SJSA1 (cell line): ENCODE measurements at regions not wholly inside any gene's neighbourhood (a gene's known extent, or its start where the extent isn't known, plus 50 kb on each side); places are given as distances from the start of the nearest gene placed in this dataset.

Source experiments
- DNase-seq, 2 experiments: peaks; one replicate each; pipeline ENCODE4 v3.0.0-alpha.2; 2015 to 2020; ENCODE audit warnings: low spot score in 2 of 2, low read depth in 1 of 2
- H3K27ac ChIP-seq: fragments of 250-450 bp; sonication (Bioruptor Pico); 2 replicates; pipeline ENCODE4 v1.5.1; 2020; ENCODE audit warnings: mild to moderate bottlenecking, moderate library complexity
- H3K27me3 ChIP-seq: fragments of 250-450 bp; sonication (Bioruptor Pico); replicated peaks from 2 replicates; pipeline ENCODE4 v1.5.1; 2020; ENCODE audit warnings: mild to moderate bottlenecking, moderate library complexity
- H3K36me3 ChIP-seq: fragments of 250-450 bp; sonication (Bioruptor Pico); 2 replicates; pipeline ENCODE4 v1.5.1; 2020; ENCODE audit warnings: mild to moderate bottlenecking
- H3K4me1 ChIP-seq: fragments of 250-450 bp; sonication (Bioruptor Pico); replicated peaks from 2 replicates; pipeline ENCODE4 v1.6.1; 2021; ENCODE audit warnings: mild to moderate bottlenecking
- H3K4me3 ChIP-seq: fragments of 250-450 bp; sonication (Bioruptor Pico); 2 replicates; pipeline ENCODE4 v1.5.1; 2020; ENCODE audit warnings: mild to moderate bottlenecking
- H3K9me3 ChIP-seq: fragments of 250-450 bp; sonication (Bioruptor Pico); replicated peaks from 2 replicates; pipeline ENCODE4 v1.5.1; 2020; ENCODE audit warnings: mild to moderate bottlenecking

- H3K36me3 ChIP-seq = no peaks in the 10 kb centered on the region
Measured at GRCh38 chr9:113701774-113702755, 174.0 kb upstream of the ZNF618 start.

DNA sequence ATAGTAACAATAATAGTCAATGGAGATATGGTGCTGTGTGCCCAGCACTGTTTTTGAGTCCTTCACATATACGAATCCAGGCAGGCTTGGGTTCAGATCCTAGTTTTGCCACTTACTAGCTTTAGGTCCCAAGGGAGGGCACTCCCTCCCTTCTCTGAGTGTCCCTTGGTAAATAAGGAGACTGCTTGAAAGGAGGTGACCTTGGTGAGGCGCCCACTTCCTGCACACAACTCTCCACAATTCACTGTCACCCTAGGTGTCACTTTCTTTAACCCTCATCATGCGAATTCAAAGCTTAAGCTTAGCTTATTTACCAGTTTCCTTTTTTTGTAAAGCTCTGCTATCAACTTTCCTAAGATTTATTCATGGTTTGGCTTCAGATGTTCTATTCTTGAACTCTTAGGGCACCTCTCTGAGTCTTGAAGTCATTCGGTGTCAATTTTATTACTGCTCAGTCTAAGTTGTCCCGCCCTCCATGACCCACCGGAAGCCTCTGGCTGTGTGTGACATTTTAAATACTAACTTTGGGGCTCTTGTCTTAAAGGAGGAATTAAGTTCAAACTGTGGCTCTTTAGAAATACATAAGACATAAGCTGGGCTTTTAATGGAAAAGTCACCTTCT, 170.7 kb upstream of the ZNF618 start:
- Histone ChIP-seq H3K4me1 (no peaks in the 10 kb centered on the region), H3K4me3 (no peak overlapping the region), H3K27ac (no peak overlapping the region), H3K36me3 (no peaks in the 10 kb centered on the region), H3K27me3 (no peaks in the 10 kb centered on the region), H3K9me3 (no peaks in the 10 kb centered on the region)
- no peak for DNase-seq

More at GRCh38 chr9:113701774-113702755, 174.0 kb upstream of the ZNF618 start:
- no peak overlapping the region for H3K27ac ChIP-seq
- no peaks in the 10 kb centered on the region for H3K27me3 ChIP-seq
- DNase-seq = no peak
- H3K4me3 ChIP-seq = no peak overlapping the region
- H3K9me3 ChIP-seq = no peaks in the 10 kb centered on the region
- H3K4me1 ChIP-seq = no peaks in the 10 kb centered on the region

DNA sequence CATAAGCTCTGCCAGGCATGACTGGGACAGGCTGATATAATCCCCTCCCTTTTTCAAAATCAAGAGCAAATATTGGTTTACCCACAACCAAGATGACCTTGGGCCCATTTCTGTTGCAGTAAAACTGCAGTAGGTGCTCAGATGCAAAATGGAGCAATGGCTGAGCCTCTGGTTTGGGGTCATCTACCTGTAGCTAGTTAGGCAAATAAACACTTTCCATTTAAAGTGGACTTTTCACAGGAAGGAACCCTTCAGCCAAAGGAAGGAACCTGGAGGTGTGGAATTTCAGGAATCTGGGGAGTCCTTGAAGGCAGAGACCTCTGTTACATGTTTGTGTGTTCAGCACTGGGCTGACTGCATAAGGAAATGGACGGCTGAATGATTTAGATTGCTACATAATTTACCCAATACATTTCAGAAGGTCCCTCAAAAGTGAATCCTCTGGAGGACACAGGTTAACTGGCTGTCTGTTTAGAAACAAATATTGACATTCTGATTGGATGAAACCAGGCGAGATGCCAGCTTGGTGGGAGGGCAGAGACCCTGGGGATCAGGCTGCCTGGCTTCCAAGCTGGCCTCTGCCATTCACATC, 170.1 kb upstream of the ZNF618 start:
- DNase-seq = no peak
- Histone ChIP-seq H3K27me3 (no peaks in the 10 kb centered on the region), H3K4me1 (no peaks in the 10 kb centered on the region), H3K36me3 (no peaks in the 10 kb centered on the region), H3K4me3 (no peak overlapping the region), H3K27ac (no peak overlapping the region), H3K9me3 (no peaks in the 10 kb centered on the region)

DNA sequence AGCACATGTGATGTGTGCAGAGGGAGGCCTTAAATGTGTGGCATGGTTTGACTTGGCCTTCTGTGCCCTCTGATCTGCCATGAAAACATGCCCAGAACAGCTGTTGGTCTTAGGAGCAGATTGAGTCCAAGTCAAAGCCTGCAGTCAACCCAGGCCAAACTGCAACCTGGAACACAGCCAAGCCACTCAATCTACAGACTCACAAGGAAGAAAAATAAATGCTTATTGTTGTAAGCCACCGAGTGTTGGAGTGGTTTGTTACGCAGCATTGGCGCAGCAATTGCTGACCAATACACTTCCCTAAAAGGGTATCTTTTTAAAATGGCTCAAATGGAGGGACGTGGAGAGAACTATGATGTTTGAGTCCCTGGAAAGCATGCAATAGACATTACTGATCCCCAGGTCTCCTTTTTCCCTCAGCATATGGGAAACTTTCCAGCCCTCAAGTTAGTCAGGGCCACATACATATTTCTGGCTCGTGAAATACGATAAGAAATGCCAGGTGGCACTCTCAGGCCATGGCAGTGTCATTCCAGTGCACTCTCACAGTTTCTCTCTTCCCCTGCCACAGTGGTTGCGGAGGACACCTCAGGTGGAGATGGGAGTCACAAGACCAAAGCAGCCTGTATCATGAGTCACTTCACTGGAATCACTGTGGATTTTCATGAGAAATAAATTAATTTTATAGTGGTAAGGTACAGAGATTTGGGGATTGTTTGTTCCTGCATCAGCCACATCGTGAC, 168.0 kb upstream of the ZNF618 start:
- no peaks in the 10 kb centered on the region for H3K27me3 ChIP-seq
- H3K4me3 ChIP-seq = no peak overlapping the region
- H3K9me3 ChIP-seq = no peaks in the 10 kb centered on the region
- DNase-seq = peak in 1 of 2 experiments; percentile 17
- no peaks in the 10 kb centered on the region for H3K4me1 ChIP-seq
- H3K36me3 ChIP-seq = no peaks in the 10 kb centered on the region
- H3K27ac ChIP-seq = no peak overlapping the region

DNA sequence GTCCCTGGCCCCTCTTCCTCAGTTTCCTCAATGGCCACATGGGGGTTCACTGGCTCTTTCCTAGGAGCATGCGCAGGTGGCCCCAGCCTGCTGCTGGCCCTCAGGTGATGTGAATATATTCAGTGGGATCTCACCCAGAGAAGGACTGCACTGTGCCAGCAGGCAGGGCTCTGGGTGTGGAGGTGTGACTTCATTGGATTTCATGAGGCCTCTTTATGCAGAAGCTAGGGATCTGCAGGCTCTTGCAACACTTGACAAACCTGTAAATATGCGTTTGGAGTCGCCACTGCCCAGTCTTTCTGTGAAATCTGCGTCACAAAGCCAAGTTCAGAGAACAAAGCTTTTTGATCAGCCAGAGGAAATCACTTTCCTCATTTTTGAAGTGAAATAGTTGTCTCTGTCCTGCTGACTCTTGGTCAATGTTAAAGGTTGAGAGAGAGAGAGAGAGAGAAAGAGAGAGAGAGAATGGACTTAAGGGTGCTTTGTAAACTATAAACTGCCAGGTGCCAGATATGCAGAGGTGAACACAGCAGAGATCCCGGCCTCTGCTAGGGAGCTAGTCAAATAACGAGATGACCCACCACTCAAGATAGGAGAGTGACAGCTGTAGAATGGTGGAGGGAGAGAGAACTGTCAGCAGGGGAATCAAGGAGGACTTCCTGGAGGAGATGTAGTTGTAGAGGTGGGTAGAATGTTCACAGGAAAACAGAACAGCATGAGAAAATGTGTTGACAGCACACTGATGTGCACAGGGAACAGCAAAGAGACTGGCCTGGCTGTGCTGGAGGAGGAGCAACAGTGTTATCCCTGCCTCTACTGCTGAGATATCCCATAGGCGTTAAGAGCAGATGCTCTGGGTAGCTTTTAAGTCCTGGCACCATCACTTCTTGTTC, 167.0 kb upstream of the ZNF618 start:
- Histone ChIP-seq H3K27ac (no peak overlapping the region), H3K9me3 (no peaks in the 10 kb centered on the region), H3K4me3 (no peak overlapping the region), H3K36me3 (no peaks in the 10 kb centered on the region), H3K4me1 (no peaks in the 10 kb centered on the region), H3K27me3 (no peaks in the 10 kb centered on the region)
- DNase-seq = peak in 1 of 2 experiments; percentile 29

- no peaks in the 10 kb centered on the region for H3K9me3 ChIP-seq
- H3K27ac ChIP-seq = no peak overlapping the region
- H3K4me3 ChIP-seq = no peak overlapping the region
Measured at GRCh38 chr9:113709721-113710120, 166.4 kb upstream of the ZNF618 start.

GRCh38 chr9:113711251-113711650, 164.9 kb upstream of the ZNF618 start:
- H3K4me1 ChIP-seq = no peaks in the 10 kb centered on the region
- no peaks in the 10 kb centered on the region for H3K36me3 ChIP-seq
- H3K4me3 ChIP-seq = no peak overlapping the region
- no peaks in the 10 kb centered on the region for H3K9me3 ChIP-seq
- H3K27ac ChIP-seq = no peak overlapping the region
- H3K27me3 ChIP-seq = no peaks in the 10 kb centered on the region
- peak in 1 of 2 experiments; percentile 5 for DNase-seq

More at GRCh38 chr9:113709721-113710120, 166.4 kb upstream of the ZNF618 start:
- Histone ChIP-seq H3K27me3 (no peaks in the 10 kb centered on the region), H3K4me1 (no peaks in the 10 kb centered on the region), H3K36me3 (no peaks in the 10 kb centered on the region)
- DNase-seq = no peak

DNA sequence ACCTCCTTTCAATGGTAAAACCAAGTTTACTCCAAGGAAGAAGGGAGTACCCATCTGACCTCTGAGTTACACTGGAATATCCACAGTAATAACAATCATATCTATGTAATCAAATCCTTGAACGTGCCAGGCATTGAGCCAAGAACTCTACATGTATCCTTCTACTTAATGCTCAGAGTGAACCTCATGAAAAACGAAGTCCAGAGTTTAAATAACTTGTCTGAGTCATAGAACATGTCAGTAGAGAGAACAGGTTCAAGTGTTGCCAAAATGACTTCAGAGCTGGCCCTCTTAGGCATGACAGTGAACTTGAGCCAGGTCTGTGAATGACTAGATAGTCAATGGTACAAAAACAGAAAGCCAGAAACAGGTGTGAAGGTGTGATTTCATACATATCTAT, 164.1 kb upstream of the ZNF618 start:
- Histone ChIP-seq H3K4me3 (no peak overlapping the region), H3K27ac (no peak overlapping the region), H3K9me3 (no peaks in the 10 kb centered on the region), H3K27me3 (no peaks in the 10 kb centered on the region), H3K4me1 (no peaks in the 10 kb centered on the region), H3K36me3 (no peaks in the 10 kb centered on the region)
- peak in 1 of 2 experiments; percentile 3 for DNase-seq

GRCh38 chr9:113715086-113715485, 161.0 kb upstream of the ZNF618 start:
- H3K4me3 ChIP-seq = no peak overlapping the region
- H3K36me3 ChIP-seq = no peaks in the 10 kb centered on the region
- no peaks in the 10 kb centered on the region for H3K9me3 ChIP-seq
- no peaks in the 10 kb centered on the region for H3K27me3 ChIP-seq
- H3K4me1 ChIP-seq = no peaks in the 10 kb centered on the region; the same call in 1 of the 2 replicates
- DNase-seq = peak in 1 of 2 experiments; percentile 22
- H3K27ac ChIP-seq = no peak overlapping the region

DNA sequence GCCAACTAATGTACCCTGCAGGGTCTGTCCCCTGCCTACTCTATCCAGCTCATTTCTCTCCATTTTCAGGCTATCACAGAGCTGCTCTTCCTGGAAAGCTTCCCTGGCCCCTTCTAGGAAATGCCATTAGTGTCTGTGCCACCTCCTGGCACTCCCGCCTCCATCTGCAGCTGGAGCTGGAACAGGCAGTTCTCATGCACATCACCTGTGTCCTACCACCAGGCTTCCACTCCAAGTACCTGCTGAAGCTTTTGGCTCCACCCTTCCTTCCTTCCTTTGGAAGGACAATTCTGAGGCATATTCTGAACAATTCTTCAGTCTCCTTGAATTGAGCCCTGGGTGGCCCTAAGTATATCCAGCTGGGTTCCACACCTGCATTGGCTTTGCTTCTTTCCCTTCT, 156.2 kb upstream of the ZNF618 start:
- H3K4me3 ChIP-seq = no peak overlapping the region
- peak in 1 of 2 experiments; percentile 18 for DNase-seq
- no peaks in the 10 kb centered on the region for H3K27me3 ChIP-seq
- H3K36me3 ChIP-seq = no peaks in the 10 kb centered on the region
- no peak overlapping the region for H3K27ac ChIP-seq
- H3K4me1 ChIP-seq = no peaks in the 10 kb centered on the region; the same call in 1 of the 2 replicates
- H3K9me3 ChIP-seq = no peaks in the 10 kb centered on the region

DNA sequence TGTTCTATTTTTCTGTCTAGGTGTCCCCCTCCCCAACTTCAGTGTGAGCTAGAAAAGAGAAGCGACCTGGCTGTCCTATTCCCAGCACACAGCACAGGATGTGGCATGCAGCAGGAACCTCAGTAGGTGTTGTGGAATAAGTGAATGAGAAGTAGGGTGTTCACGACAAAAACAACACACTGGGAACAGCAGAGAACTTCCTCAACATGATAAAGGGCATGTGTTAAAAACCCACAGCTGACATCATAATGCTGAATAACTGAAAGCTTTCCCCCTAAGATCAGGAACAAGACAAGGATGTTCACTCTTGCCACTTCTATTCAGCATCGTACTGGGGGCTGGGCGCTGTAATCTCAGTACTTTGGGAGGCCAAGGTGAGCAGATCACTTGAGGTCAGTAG, 155.6 kb upstream of the ZNF618 start:
- no peak overlapping the region for H3K27ac ChIP-seq
- peak in 1 of 2 experiments; percentile 11 for DNase-seq
- no peaks in the 10 kb centered on the region for H3K36me3 ChIP-seq
- no peaks in the 10 kb centered on the region for H3K27me3 ChIP-seq
- no peaks in the 10 kb centered on the region for H3K9me3 ChIP-seq
- no peak overlapping the region for H3K4me3 ChIP-seq
- no peaks in the 10 kb centered on the region; the same call in 1 of the 2 replicates for H3K4me1 ChIP-seq

GRCh38 chr9:113721856-113722255, 154.3 kb upstream of the ZNF618 start:
- Histone ChIP-seq H3K27ac (no peak overlapping the region), H3K9me3 (no peaks in the 10 kb centered on the region), H3K4me3 (no peak overlapping the region), H3K27me3 (no peaks in the 10 kb centered on the region), H3K36me3 (no peaks in the 10 kb centered on the region), H3K4me1 (no peaks in the 10 kb centered on the region; the same call in 1 of the 2 replicates)
- DNase-seq = no peak
